Sigmoid colon (tissue), 6 donors: ENCODE measurements at regions not wholly inside any gene's neighbourhood (a gene's known extent, or its start where the extent isn't known, plus 50 kb on each side); places are given as distances from the start of the nearest gene placed in this dataset.

Experiments used
- DNase-seq: peaks from one replicate; pipeline ENCODE4 v3.0.0-alpha.2; 2019
- H3K27ac ChIP-seq, 4 donors: fragments of 200-600 bp; sonication (generic); one replicate each; pipeline ENCODE4 v1.5.1; 2016 to 2019; ENCODE audit warnings: mild to moderate bottlenecking in 1 of 4
- H3K27me3 ChIP-seq, 3 donors: fragments of 200-600 bp; sonication (generic); one replicate each; pipeline ENCODE4 v1.5.1; 2019; ENCODE audit warnings: mild to moderate bottlenecking in 1 of 3
- H3K36me3 ChIP-seq, 4 donors: fragments of 200-600 bp; sonication (generic); one replicate each; pipeline ENCODE4 v1.5.1; 2016 to 2019
- H3K4me1 ChIP-seq, 4 donors: fragments of 200-600 bp; sonication (generic); one replicate each; pipeline ENCODE4 v1.5.1; 2017 to 2019
- H3K4me3 ChIP-seq, 4 donors: fragments of 200-600 bp; sonication (generic); one replicate each; pipeline ENCODE4 v1.5.1; 2017 to 2019; ENCODE audit warnings: mild to moderate bottlenecking in 2 of 4, moderate library complexity in 1 of 4
- H3K9me3 ChIP-seq, 4 donors: fragments of 200-600 bp in 3 of 4; sonication (generic) in 3 of 4; one replicate each; pipeline versions ENCODE4 v1.5.1 to v1.6.1; 2013 to 2019
- EP300 ChIP-seq, 4 donors: sonication (generic); formaldehyde crosslinking; IDR thresholded peaks; one replicate each; pipeline ENCODE4 v1.6.1; 2017; ENCODE audit warnings: antibody characterized with exemption in 4 of 4
- POLR2A ChIP-seq, 2 donors: fragments of 450-650 bp; IDR thresholded peaks; one replicate each; pipeline ENCODE4 v1.6.1; 2016; ENCODE audit warnings: antibody characterized with exemption in 2 of 2, mild to moderate bottlenecking in 2 of 2, moderate library complexity in 2 of 2
- POLR2AphosphoS5 ChIP-seq, 4 donors: sonication (generic); formaldehyde crosslinking; IDR thresholded peaks; one replicate each; pipeline ENCODE4 v1.6.1; 2017; ENCODE audit warnings: antibody characterized with exemption in 4 of 4
- WGBS, 2 donors: extraction: QIAGEN DNeasy Blood & Tissue Kit; methylation state at CpG; one replicate each; pipeline ENCODE4 v1.1.7; 2013; 5-methylcytosine and 5-hydroxymethylcytosine counted together
- intact Hi-C: fragments of 100-400 bp; cut with DNase I; formaldehyde crosslinking; loops from one replicate; pipeline ENCODE4 v1.15.1; 2023
- TF ChIP-seq, protein P1 (sequence below), 4 experiments: fragments of 450-650 bp in 3 of 4; fragments of 200-600 bp in 1 of 4; IDR thresholded peaks; one replicate each; pipeline ENCODE4 v1.5.1; 2016 to 2019; ENCODE audit warnings: antibody characterized with exemption in 4 of 4, mild to moderate bottlenecking in 3 of 4, moderate library complexity in 2 of 4
- donor health status: healthy with polysubstance abuse.
- donor health status: healthy.

DNA sequence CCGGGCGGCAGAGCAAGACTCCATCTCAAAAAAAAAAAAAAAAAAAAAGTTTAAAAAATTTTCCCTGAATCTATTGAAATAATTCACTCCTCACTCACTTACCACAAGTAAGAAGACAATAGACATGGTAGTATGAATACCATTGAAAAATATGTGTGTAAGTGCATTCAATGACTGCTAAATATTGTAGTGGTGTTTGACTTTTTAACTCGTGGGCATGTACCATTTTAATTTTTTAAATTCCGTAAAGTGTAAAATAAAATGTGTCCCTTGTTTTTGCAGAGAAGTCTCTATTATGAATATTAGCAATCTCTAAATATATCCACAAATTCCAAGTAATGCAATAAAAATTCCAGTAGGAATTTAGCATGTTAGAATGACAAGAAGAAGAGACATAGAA lies 134.1 kb downstream of the COPS8 start:
- Histone ChIP-seq H3K4me3 (no peak overlapping the region), H3K36me3 (no peaks in the 10 kb centered on the region), H3K9me3 (no peaks in the 10 kb centered on the region), H3K4me1 (peaks cover 0 to 27% (median 19%) of the 10 kb centered on the region in 4 donors), H3K27me3 (no peaks in the 10 kb centered on the region), H3K27ac (no peak overlapping the region)
- intact Hi-C loops, result no loop called here
- no peak for TF ChIP-seq EP300 (IDR thresholded peaks at IDR 0.05)
- no peak for TF ChIP-seq POLR2AphosphoS5 (IDR thresholded peaks at IDR 0.05)
- TF ChIP-seq, protein P1, sequence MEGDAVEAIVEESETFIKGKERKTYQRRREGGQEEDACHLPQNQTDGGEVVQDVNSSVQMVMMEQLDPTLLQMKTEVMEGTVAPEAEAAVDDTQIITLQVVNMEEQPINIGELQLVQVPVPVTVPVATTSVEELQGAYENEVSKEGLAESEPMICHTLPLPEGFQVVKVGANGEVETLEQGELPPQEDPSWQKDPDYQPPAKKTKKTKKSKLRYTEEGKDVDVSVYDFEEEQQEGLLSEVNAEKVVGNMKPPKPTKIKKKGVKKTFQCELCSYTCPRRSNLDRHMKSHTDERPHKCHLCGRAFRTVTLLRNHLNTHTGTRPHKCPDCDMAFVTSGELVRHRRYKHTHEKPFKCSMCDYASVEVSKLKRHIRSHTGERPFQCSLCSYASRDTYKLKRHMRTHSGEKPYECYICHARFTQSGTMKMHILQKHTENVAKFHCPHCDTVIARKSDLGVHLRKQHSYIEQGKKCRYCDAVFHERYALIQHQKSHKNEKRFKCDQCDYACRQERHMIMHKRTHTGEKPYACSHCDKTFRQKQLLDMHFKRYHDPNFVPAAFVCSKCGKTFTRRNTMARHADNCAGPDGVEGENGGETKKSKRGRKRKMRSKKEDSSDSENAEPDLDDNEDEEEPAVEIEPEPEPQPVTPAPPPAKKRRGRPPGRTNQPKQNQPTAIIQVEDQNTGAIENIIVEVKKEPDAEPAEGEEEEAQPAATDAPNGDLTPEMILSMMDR (IDR thresholded peaks at IDR 0.05), result no peak
- TF ChIP-seq POLR2A (IDR thresholded peaks at IDR 0.05), result no peak
- WGBS, 2 donors, result 83 to 86% methylated on average over 3 to 4 of the region's 4 CpGs
- DNase-seq, result no peak

DNA sequence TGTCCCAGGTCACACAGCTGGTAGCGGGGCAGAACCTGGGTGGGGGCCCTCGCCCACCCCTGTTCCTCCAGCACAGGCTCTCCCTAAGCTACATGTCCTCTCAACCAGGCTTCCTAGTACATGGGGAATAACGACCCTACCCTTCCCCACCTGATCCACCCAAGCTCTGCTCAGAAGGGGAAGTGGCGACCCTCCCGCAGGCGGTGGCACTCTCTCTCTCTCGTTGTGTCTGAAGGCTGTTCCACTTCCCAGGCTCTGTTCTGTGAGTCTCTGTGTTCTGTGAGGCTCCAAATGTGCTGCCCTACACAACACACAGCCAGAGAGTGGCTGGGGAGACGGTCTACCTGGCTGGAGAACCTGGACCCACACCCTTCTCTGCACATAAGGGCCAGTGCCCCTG lies 135.8 kb downstream of the COPS8 start:
- no peak overlapping the region for H3K4me3 ChIP-seq
- TF ChIP-seq EP300 (IDR thresholded peaks at IDR 0.05) (no peak), POLR2A (IDR thresholded peaks at IDR 0.05) (no peak), POLR2AphosphoS5 (IDR thresholded peaks at IDR 0.05) (no peak)
- TF ChIP-seq, protein P1 (IDR thresholded peaks at IDR 0.05), result no peak
- H3K4me1 ChIP-seq, result peaks cover 0 to 27% (median 19%) of the 10 kb centered on the region in 4 donors
- intact Hi-C loops, result no loop called here
- no peaks in the 10 kb centered on the region for H3K9me3 ChIP-seq
- peak overlapping the region; percentile 20 to 31 (median 26) for H3K27ac ChIP-seq
- 59 to 70% methylated on average over 8 of the region's 8 CpGs for WGBS, 2 donors
- no peak for DNase-seq
- H3K36me3 ChIP-seq, result no peaks in the 10 kb centered on the region
- H3K27me3 ChIP-seq, result no peaks in the 10 kb centered on the region

DNA sequence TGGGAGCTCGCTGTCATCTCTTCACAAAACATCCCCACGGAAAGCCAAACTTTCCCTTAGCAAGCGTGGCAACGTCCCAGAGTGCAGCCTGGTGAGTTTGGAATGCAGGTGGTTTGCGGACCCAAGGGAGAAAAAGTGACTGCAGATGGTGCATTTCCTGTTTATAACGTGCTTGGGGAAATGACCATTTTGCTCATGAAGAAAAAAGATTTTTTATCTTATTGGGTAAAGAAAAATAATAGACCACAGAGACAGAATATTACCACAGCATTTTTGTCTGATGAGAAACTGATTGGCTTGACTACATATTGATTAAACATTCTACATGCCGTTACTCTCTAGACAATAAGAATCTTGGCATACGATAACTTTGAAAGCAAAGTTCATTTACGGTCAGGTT lies 136.5 kb downstream of the COPS8 start:
- WGBS, 2 donors, result 57 to 64% methylated on average over 9 of the region's 9 CpGs
- Histone ChIP-seq H3K36me3 (no peaks in the 10 kb centered on the region), H3K4me3 (no peak overlapping the region), H3K27ac (peak overlapping the region in 2 of 4 donors; percentile 32 to 66), H3K27me3 (no peaks in the 10 kb centered on the region), H3K9me3 (no peaks in the 10 kb centered on the region), H3K4me1 (peaks cover 0 to 28% (median 20%) of the 10 kb centered on the region in 4 donors)
- TF ChIP-seq POLR2A (IDR thresholded peaks at IDR 0.05) (no peak), EP300 (IDR thresholded peaks at IDR 0.05) (no peak), POLR2AphosphoS5 (IDR thresholded peaks at IDR 0.05) (no peak)
- TF ChIP-seq, protein P1 (IDR thresholded peaks at IDR 0.05), result no peak
- intact Hi-C loops, result no loop called here
- DNase-seq, result no peak

DNA sequence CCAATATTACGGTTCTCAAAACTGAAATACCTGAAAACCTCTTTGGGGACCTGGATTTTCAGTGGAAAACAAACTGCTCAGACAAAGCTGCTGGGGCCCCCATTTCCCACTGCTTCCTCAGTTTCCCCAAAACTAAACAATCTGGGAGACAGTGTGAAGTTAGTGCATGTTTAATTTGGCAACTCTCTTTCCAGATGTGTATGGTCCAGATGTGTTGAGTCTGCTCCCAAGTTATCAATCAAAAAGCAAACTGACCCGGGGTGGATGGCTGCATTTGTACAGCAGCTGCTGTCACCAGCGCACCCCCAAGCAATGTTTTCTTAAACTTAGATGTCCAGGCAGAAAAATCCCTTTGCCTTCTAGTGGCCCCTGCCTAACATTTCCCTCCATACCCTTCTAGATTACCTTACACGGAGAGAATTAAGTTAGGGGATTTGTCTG lies 136.9 kb downstream of the COPS8 start:
- H3K27ac ChIP-seq, result peak overlapping the region in 2 of 4 donors; percentile 32 to 66
- 63 to 76% methylated on average over 4 of the region's 4 CpGs for WGBS, 2 donors

DNA sequence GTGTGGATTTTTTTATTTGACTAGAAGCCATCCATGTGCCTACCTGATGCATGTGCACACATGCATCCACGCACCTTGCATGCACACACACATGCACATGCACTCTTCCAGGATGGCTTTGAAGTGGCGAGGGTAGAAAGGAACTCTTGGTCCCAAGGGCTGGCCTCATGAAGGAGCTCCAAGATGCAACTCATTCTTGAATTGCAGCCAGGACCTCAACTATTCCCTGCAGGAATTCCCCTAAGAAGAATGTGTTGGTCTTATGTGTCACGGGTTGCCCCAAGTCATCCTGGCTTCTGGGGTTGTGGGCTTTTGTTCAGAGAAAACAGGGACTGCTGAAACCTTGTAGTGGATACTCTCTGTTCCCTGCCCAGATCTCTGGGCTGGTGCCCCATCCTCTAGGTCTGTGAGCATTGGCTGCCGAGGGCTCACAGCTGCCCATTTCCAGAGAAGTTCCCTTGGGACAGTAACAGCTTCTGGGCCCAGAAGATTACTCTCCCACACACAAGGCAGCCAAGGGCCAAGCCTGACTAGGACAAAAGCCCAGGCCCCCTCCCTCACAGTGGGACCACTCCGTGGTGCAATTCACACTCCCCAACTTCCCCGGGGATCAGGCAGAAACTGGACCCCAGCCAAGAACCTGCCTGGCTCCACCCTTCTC lies 137.6 kb downstream of the COPS8 start:
- H3K27ac ChIP-seq, result peak overlapping the region; percentile 7 to 66 (median 46)
- H3K4me1 ChIP-seq, result peaks cover 0 to 39% (median 20%) of the 10 kb centered on the region in 4 donors
- TF ChIP-seq, protein P1 (IDR thresholded peaks at IDR 0.05), result no peak
- no peak for TF ChIP-seq EP300 (IDR thresholded peaks at IDR 0.05)
- peak in 1 of 4 donors; percentile 30 for TF ChIP-seq POLR2AphosphoS5 (IDR thresholded peaks at IDR 0.05)
- no peak for TF ChIP-seq POLR2A (IDR thresholded peaks at IDR 0.05)
- DNase-seq, result no peak
- intact Hi-C loops, result no loop called here
- H3K9me3 ChIP-seq, result no peaks in the 10 kb centered on the region
- no peaks in the 10 kb centered on the region for H3K36me3 ChIP-seq
- WGBS, 2 donors, result 56 to 57% methylated on average over 6 of the region's 6 CpGs
- H3K4me3 ChIP-seq, result no peak overlapping the region
- no peaks in the 10 kb centered on the region for H3K27me3 ChIP-seq

More for the DNA sequence above, 136.9 kb downstream of the COPS8 start:
- intact Hi-C loops, result no loop called here
- no peak for DNase-seq
- Histone ChIP-seq H3K36me3 (no peaks in the 10 kb centered on the region), H3K4me1 (peaks cover 0 to 32% (median 20%) of the 10 kb centered on the region in 4 donors), H3K4me3 (no peak overlapping the region), H3K9me3 (no peaks in the 10 kb centered on the region), H3K27me3 (no peaks in the 10 kb centered on the region)
- no peak for TF ChIP-seq EP300 (IDR thresholded peaks at IDR 0.05)
- no peak for TF ChIP-seq POLR2A (IDR thresholded peaks at IDR 0.05)
- TF ChIP-seq POLR2AphosphoS5 (IDR thresholded peaks at IDR 0.05), result no peak
